ENCODE measurements at regions not wholly inside any gene's neighbourhood (a gene's known extent, or its start where the extent isn't known, plus 50 kb on each side); places are given as distances from the start of the nearest gene placed in this dataset.

DNA sequence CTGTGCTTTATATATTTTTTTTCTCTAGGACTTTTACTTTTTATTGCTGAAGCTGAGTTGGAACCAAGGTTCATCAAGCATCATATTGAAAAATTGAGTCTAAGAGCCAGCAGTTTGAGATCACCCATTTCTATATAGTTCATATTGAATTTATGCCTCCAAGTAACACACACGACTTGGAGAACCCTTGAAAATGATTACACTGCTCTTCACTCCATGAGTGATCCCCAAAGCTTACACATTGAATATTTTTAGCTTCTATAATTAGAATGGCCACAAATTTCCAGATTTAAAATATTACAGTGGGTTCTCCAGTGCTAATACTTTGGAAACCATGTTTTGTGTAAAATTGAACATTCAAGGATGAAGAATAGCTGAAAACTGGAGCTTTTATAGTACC, 144.4 kb upstream of the SLC4A4 start:
- no peak for ATAC-seq
- no peak for TF ChIP-seq ZNF565 (CRISPR knock-in tag; conservative IDR thresholded peaks at IDR 0.05; ENCODE audit: low read depth)
- TF ChIP-seq OSR1 (CRISPR knock-in tag; IDR thresholded peaks at IDR 0.05), result no peak
- no peak for TF ChIP-seq TOX (CRISPR knock-in tag; IDR thresholded peaks at IDR 0.05; ENCODE audit: borderline replicate concordance)
- TF ChIP-seq, protein P1, sequence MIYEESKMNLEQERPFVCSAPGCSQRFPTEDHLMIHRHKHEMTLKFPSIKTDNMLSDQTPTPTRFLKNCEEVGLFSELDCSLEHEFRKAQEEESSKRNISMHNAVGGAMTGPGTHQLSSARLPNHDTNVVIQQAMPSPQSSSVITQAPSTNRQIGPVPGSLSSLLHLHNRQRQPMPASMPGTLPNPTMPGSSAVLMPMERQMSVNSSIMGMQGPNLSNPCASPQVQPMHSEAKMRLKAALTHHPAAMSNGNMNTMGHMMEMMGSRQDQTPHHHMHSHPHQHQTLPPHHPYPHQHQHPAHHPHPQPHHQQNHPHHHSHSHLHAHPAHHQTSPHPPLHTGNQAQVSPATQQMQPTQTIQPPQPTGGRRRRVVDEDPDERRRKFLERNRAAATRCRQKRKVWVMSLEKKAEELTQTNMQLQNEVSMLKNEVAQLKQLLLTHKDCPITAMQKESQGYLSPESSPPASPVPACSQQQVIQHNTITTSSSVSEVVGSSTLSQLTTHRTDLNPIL (CRISPR knock-in tag; IDR thresholded peaks at IDR 0.05; ENCODE audit: low read depth), result no peak
- no peak for TF ChIP-seq BACH2 (CRISPR knock-in tag; IDR thresholded peaks at IDR 0.05; ENCODE audit: borderline replicate concordance)
- TF ChIP-seq, protein P2, sequence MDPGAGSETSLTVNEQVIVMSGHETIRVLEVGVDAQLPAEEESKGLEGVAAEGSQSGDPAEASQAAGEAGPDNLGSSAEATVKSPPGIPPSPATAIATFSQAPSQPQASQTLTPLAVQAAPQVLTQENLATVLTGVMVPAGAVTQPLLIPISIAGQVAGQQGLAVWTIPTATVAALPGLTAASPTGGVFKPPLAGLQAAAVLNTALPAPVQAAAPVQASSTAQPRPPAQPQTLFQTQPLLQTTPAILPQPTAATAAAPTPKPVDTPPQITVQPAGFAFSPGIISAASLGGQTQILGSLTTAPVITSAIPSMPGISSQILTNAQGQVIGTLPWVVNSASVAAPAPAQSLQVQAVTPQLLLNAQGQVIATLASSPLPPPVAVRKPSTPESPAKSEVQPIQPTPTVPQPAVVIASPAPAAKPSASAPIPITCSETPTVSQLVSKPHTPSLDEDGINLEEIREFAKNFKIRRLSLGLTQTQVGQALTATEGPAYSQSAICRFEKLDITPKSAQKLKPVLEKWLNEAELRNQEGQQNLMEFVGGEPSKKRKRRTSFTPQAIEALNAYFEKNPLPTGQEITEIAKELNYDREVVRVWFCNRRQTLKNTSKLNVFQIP (CRISPR knock-in tag; IDR thresholded peaks at IDR 0.05; ENCODE audit: borderline replicate concordance, low read depth), result no peak
- TF ChIP-seq ISL1 (CRISPR knock-in tag; IDR thresholded peaks at IDR 0.05), result no peak
- no peak for TF ChIP-seq RARB (CRISPR knock-in tag; IDR thresholded peaks at IDR 0.05)
- no peak for TF ChIP-seq ZFP3 (CRISPR knock-in tag; IDR thresholded peaks at IDR 0.05)

DNA sequence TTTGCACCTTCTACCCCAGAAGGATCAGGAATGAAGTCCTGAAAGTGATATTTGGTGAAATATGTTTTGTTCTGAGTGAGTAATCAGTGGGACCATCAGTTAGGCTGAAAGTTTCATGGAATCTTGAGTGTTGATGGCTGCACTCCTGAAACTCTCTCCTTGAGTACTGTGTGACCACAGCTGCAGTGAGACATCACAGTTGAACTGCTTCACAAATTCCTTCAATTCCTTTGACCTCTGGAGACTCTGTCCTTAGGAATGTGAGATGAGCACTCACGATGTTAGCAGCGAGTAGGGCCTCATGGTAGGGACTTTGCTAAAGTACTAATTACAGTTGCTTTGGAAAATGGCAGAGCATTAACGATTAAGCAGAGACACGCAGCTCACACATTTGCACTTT, 142.9 kb upstream of the SLC4A4 start:
- TF ChIP-seq ZFP30 (CRISPR knock-in tag; IDR thresholded peaks at IDR 0.05) (no peak), ISL1 (CRISPR knock-in tag; IDR thresholded peaks at IDR 0.05) (no peak), TOX (CRISPR knock-in tag; IDR thresholded peaks at IDR 0.05; ENCODE audit: borderline replicate concordance) (no peak), TCF4 (CRISPR knock-in tag; IDR thresholded peaks at IDR 0.05; ENCODE audit: borderline replicate concordance) (no peak), RARB (CRISPR knock-in tag; IDR thresholded peaks at IDR 0.05) (no peak), ZC3H10 (CRISPR knock-in tag; IDR thresholded peaks at IDR 0.05) (no peak), BACH2 (CRISPR knock-in tag; IDR thresholded peaks at IDR 0.05; ENCODE audit: borderline replicate concordance) (no peak), CSDC2 (CRISPR knock-in tag; IDR thresholded peaks at IDR 0.05) (no peak), ZNF70 (CRISPR knock-in tag; IDR thresholded peaks at IDR 0.05) (no peak), GLIS3 (CRISPR knock-in tag; IDR thresholded peaks at IDR 0.05) (no peak), ZNF565 (CRISPR knock-in tag; conservative IDR thresholded peaks at IDR 0.05; ENCODE audit: low read depth) (no peak), ARNTL (CRISPR knock-in tag; IDR thresholded peaks at IDR 0.05; ENCODE audit: borderline replicate concordance, low read depth) (no peak), ZFP3 (CRISPR knock-in tag; IDR thresholded peaks at IDR 0.05) (no peak), SNAI2 (CRISPR knock-in tag; IDR thresholded peaks at IDR 0.05) (no peak), PPARA (CRISPR knock-in tag; IDR thresholded peaks at IDR 0.05; ENCODE audit: borderline replicate concordance) (no peak)
- TF ChIP-seq, protein P3, sequence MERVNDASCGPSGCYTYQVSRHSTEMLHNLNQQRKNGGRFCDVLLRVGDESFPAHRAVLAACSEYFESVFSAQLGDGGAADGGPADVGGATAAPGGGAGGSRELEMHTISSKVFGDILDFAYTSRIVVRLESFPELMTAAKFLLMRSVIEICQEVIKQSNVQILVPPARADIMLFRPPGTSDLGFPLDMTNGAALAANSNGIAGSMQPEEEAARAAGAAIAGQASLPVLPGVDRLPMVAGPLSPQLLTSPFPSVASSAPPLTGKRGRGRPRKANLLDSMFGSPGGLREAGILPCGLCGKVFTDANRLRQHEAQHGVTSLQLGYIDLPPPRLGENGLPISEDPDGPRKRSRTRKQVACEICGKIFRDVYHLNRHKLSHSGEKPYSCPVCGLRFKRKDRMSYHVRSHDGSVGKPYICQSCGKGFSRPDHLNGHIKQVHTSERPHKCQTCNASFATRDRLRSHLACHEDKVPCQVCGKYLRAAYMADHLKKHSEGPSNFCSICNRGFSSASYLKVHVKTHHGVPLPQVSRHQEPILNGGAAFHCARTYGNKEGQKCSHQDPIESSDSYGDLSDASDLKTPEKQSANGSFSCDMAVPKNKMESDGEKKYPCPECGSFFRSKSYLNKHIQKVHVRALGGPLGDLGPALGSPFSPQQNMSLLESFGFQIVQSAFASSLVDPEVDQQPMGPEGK (CRISPR knock-in tag; IDR thresholded peaks at IDR 0.05; ENCODE audit: borderline replicate concordance), result no peak
- TF ChIP-seq, protein P1 (CRISPR knock-in tag; IDR thresholded peaks at IDR 0.05; ENCODE audit: low read depth), result no peak
- TF ChIP-seq, protein P4, sequence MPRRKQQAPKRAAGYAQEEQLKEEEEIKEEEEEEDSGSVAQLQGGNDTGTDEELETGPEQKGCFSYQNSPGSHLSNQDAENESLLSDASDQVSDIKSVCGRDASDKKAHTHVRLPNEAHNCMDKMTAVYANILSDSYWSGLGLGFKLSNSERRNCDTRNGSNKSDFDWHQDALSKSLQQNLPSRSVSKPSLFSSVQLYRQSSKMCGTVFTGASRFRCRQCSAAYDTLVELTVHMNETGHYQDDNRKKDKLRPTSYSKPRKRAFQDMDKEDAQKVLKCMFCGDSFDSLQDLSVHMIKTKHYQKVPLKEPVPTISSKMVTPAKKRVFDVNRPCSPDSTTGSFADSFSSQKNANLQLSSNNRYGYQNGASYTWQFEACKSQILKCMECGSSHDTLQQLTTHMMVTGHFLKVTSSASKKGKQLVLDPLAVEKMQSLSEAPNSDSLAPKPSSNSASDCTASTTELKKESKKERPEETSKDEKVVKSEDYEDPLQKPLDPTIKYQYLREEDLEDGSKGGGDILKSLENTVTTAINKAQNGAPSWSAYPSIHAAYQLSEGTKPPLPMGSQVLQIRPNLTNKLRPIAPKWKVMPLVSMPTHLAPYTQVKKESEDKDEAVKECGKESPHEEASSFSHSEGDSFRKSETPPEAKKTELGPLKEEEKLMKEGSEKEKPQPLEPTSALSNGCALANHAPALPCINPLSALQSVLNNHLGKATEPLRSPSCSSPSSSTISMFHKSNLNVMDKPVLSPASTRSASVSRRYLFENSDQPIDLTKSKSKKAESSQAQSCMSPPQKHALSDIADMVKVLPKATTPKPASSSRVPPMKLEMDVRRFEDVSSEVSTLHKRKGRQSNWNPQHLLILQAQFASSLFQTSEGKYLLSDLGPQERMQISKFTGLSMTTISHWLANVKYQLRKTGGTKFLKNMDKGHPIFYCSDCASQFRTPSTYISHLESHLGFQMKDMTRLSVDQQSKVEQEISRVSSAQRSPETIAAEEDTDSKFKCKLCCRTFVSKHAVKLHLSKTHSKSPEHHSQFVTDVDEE (CRISPR knock-in tag; IDR thresholded peaks at IDR 0.05), result no peak
- TF ChIP-seq, protein P5, sequence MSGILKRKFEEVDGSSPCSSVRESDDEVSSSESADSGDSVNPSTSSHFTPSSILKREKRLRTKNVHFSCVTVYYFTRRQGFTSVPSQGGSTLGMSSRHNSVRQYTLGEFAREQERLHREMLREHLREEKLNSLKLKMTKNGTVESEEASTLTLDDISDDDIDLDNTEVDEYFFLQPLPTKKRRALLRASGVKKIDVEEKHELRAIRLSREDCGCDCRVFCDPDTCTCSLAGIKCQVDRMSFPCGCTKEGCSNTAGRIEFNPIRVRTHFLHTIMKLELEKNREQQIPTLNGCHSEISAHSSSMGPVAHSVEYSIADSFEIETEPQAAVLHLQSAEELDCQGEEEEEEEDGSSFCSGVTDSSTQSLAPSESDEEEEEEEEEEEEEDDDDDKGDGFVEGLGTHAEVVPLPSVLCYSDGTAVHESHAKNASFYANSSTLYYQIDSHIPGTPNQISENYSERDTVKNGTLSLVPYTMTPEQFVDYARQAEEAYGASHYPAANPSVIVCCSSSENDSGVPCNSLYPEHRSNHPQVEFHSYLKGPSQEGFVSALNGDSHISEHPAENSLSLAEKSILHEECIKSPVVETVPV (CRISPR knock-in tag; IDR thresholded peaks at IDR 0.05), result no peak

More for the DNA sequence above, 142.9 kb upstream of the SLC4A4 start:
- no peak for ATAC-seq

All from SK-N-SH treated with all-trans-retinoic acid at 6 μM for 48 hours (cell line).